H54 (cell line): ENCODE measurements at regions not wholly inside any gene's neighbourhood (a gene's known extent, or its start where the extent isn't known, plus 50 kb on each side); places are given as distances from the start of the nearest gene placed in this dataset.

Experiments
- DNase-seq: peaks from one replicate; pipeline ENCODE4 v3.0.0; 2011; ENCODE audit warnings: low spot score, mixed read lengths; ENCODE audit not compliant: insufficient read length
- FAIRE-seq: peaks from 3 replicates; lab custom pipeline; 2011; peaks lifted over from hg19 to GRCh38; lab: Jason Lieb, UNC
- POLR2A ChIP-seq: IDR thresholded peaks from 2 replicates; pipeline ENCODE4 v1.6.1; 2011; ENCODE audit warnings: low read depth, mild to moderate bottlenecking, low read length

DNA sequence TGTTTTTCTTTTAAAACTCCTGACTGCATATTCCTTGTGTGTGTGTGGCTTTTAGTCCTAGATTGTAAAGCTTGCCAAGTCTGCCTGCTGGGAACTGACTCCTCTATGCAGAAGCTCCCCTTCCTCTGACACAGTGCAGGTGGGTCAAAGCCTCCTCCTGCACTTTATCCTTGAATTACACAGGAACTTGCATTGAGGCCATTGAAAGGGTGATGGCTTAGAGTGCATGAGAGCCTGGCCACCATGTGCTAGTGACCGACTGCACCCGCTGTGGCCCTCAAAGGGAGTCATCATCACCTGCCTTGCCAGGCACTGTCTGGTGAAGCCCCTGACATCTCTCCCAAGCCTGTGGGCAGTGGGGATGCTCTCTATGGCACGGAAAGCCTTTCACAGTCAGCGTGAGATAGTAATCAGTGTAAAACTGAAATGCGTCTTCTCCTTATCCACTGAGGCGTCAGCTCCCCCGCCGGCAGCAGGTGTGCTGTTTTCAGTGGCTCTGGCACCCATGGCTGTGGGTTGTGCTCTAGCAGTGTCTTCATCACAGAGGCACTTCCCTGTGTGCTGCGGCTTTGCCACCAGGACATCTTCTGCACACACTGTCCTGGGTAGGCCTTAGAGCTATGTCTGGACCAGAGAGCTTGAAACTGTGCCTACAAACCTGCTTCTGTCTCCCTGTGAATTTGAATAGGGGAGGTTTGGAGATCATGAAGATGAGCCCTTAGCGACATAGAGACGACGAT, 87.9 kb downstream of the THBS2 start:
- TF ChIP-seq POLR2A = no peak
- DNase-seq (no peak), FAIRE-seq (no peak)

DNA sequence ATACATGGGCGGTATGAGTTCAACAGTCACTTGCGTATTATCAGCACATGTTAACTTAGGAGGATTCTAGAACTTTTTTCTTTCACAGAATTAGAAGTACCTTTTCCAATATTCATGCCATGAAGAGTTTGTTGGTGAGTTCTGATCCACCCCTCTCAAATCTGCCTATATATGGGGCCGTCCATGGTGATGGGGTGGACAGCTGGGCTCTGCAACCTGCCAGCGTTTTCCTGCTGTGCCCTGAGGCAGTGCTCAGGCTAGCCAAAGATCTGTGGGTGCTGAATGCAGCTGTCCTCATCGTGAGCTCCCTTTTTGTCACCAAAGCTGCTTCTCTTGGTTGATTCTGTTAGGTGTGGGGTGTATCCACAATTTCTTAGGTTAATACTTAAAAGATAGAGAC, 88.7 kb downstream of the THBS2 start:
- FAIRE-seq (no peak), DNase-seq (no peak)
- no peak for TF ChIP-seq POLR2A

DNA sequence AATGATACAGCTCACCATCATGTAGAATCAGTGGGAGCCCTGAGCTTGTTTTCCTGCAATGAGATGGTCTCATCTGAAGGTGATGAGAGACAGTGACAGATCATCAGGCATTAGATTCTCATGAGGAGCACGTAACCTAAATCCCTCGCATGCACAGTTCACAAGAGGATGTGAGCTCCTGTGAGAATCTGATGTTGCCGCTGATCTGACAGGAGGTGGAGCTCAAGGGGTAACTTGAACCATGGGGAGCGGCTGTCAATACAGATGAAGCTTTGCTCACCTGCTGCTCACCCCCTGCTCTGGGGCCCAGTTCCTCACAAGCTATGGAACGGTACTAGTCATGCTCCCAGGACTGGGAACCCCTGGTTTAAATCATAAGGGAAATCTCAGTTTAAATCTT, 89.2 kb downstream of the THBS2 start:
- no peak for DNase-seq
- no peak for FAIRE-seq
- no peak for TF ChIP-seq POLR2A

DNA sequence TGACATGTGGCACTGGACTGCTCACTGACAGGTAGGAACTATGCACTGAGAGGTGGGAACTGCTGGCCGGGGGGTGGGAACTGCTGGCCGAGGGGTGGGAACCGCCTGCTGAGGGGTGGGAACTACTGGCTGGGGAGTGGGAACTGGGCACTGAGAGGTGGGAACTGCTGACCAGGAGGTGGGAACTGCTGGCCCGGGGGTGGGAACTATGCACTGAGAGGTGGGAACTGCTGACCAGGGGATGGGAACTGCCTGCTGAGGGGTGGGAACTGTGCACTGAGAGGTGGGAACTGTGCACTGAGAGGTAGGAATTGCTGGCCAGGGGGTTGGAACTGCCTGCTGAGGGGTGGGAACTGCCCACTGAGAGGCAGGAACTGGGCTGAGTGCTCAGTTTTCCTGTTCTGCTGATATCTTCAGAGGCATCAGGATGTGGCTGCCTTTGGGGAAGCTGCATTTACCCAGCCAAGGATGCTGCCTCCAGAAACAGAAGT, 90.2 kb downstream of the THBS2 start:
- FAIRE-seq = no peak
- DNase-seq = no peak

DNA sequence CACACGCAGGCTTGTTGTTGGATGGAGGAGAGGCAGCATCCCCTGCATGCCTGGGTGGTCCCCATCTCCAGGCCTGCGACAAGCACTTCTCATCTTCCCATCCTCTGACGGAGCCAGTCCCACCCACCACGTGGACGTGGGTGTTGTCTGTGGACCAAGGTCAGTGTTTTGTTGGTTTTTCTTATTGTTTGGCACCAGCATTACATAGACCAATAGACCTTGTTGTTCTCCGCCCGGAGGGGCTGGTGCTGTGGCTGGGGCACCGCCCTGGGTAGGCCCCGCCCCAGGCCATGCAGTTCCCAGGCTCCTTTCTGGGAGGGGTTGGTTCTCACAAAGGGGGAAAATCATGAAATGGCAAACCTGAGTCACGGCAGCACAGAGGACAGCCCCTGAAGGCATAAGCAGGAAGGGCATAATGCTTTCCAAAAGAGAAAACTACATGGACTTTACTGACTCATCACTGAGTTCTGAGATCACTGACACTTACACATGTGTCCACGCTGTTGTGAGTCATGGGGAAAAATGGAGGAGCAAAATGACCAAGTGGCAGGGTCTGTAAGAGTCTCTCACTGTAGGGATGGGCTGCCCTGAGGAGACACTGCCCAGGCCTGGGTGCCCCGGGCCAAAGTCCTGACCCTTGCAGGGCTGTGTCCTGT, 90.8 kb downstream of the THBS2 start:
- FAIRE-seq (peak; percentile 6), DNase-seq (peak; percentile 85)
- TF ChIP-seq POLR2A = no peak

More for the DNA sequence above, 90.2 kb downstream of the THBS2 start:
- TF ChIP-seq POLR2A = 0 out of 2 replicates have a peak, but pooled peaks have one; percentile 16

DNA sequence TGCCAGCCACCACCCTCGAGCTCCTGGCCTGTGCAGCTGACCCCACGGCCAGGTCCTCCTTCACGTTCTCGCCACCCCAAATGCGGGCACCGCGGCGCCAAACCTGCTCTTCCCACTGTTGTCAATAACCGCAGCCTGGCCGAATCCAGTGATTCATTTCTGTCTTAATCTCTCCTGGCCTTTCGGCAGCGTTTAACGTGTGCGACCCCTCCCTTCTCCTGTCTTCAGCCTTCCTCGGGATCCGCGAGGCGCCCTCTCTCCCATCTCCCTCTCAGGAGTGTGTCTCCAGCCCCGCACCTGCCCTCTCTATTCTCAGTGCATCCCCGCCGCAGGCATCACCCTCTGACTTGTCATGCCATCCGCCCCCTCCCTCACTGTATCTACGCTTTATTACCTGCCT, 91.4 kb downstream of the THBS2 start:
- no peak for TF ChIP-seq POLR2A
- no peak for DNase-seq
- FAIRE-seq = no peak

DNA sequence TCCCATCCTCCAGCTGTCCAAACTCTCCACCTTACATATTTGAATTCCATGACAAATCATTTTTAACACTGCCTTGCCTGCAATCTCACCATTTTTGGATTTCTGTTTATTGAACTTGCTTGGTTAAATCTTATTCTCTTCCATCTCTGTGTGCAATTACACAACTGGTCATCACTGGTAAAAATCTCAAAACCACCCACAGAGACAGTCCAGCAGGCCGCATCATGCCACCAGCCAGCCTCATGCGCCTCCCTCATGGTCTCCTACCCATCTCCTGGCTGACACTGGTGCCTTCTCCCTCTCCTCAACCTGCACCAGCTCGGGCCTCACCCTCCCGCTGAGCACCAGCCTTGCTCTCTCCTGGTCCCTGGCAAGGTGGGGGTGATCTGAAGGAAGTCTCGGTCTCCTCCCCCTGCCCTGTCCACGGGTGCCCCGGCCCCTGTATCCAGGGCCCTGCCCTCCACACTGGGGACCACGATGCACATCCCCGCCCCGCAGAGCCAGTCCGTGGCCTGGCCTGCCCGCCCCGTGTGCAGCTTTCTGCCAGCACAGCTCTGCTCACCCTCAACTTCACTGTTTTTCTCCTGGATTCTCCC, 92.0 kb downstream of the THBS2 start:
- FAIRE-seq (no peak), DNase-seq (no peak)
- no peak for TF ChIP-seq POLR2A

DNA sequence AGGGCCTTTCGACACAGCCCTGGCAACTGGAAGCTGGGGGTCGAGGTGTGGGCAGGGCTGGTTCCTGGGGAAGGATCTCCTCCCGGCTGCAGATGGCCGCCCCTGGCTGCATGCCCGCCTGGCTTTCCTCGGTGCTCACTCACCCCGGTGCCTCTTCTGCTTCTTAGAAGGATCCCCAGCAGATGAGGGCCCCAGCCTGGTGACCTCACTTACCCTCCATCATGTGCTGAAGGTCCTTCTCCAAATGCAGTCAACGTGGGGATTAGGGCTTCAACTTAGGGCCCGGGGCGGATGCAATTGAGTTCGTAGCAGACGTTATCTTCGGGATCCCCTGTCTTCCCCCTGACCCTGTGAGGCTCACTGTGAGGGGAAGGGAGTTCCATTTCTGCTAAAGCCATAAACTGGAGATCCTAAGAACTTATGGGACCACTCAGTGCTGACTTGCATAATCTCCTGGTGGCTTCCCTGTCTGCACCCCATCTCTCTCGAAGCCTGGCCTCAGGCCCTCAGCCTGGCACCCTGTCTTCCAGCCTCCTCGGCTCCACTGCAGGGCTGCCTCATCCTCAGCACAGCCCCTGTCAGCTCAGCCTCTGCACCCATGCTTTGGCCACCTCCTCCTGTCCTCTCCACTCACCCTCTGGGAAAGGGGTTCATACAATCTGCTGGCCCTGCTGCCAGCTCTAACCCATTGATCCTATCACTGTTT, 92.6 kb downstream of the THBS2 start:
- FAIRE-seq (no peak), DNase-seq (no peak)
- no peak for TF ChIP-seq POLR2A

DNA sequence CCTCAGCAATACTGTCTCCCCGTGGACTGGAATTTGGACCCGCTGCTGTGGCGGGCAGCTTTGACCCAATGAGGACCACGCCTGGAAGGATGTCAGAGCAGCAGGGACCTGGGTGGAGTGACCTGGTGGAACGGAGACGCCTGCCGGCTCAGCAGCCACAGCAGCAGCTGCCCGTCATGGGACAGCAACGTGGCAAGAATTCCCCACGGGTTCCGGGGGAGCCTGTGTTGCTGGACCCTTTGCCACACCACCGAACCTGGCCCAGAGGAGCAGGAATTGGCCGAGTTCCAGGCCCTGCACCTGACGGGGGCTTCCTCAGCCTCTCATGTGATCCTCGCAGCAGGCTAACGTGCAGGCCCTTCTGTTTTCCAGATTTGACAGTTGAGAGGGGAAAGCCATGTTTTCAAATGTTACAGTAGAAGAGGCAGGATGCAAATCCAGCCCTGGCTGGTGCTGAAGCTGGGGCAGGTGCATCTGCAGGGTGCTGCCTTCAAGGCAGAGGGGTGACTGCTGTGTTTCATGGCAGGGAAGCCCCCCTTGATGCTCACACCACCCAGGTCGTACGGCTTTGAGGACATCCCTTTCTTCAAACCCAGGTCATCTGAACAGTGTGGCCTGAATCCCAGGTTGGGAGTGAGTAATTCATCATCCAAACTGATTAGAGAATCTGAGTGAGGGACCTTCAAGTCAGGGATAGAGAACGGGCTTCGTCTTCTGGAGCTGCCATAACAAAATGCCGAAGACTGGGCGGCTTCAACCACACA, 93.4 kb downstream of the THBS2 start:
- no peak for FAIRE-seq
- DNase-seq = no peak

DNA sequence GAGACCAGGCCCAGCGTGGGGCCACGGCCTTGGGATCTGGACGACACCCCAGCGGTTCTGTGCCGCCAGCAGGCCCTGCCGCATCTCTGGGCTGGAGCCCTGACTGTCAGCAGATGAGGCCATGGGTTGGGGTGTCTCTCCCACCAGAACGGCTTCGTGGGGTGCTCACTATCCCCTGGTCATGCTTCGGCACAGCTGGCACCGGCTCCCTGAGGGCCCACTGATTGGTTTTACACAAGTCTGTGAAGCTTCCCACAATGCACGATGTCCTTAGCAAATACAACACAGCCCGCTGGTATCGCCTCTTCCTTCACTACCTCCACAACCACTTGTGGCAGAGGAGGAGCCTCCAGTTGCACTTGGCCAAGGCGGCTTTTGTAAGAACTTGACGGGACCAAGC, 94.3 kb downstream of the THBS2 start:
- DNase-seq (no peak), FAIRE-seq (no peak)
- TF ChIP-seq POLR2A = no peak

More for the DNA sequence above, 93.4 kb downstream of the THBS2 start:
- TF ChIP-seq POLR2A = no peak

DNA sequence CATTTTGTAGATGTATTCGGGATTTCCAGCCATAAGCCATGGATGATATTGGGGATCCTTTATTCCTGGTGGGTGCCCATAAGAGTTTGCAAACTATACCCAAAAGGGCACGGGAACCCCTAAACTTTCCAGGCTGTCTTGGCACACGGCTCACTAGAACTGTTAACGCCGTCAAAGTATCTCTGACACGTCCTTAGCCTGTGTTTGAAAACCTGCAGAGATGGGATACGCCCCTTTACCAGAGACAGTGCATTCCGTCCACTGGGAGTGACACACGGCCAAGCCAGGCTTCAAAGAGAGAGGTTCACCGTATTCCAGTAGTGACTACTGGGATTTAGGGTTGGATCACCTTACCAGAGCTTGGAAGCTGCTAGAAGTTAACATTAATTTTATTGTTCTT, 95.0 kb downstream of the THBS2 start:
- FAIRE-seq (no peak), DNase-seq (no peak)
- no peak for TF ChIP-seq POLR2A

DNA sequence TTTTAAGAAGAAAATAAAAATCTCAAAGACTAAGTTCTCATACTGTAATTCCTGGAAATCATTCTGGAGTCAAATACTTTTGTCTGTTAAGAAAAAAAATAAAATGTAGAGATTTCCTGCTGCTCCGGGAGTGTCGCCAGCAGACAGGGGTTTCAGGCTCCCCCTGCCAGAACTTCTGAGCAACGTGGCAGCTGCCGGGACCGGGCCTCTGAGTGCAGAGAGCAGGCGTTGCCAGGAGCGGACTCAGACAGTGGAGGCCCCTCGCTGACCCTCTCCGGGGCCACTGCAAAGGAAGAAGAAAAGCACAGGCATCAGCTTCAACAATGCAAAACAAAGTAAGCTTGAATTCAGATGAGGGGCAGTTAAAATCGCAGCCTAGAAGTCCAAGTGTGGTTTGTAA, 95.5 kb downstream of the THBS2 start:
- no peak for FAIRE-seq
- no peak for DNase-seq
- TF ChIP-seq POLR2A = no peak
